GM21619 (cell line): ENCODE measurements at regions not wholly inside any gene's neighbourhood (a gene's known extent, or its start where the extent isn't known, plus 50 kb on each side); places are given as distances from the start of the nearest gene placed in this dataset.
"Not testable (repeated sequence)": the region's sequence is repeated elsewhere in the genome, so short reads cannot be mapped to it uniquely, and the experiment has no call there.

Experiments
- ATAC-seq: cut with Tn5 transposase; IDR thresholded peaks from one replicate; pipeline ENCODE4 v1.9.1; 2021; ENCODE audit not compliant: unreplicated experiment

DNA sequence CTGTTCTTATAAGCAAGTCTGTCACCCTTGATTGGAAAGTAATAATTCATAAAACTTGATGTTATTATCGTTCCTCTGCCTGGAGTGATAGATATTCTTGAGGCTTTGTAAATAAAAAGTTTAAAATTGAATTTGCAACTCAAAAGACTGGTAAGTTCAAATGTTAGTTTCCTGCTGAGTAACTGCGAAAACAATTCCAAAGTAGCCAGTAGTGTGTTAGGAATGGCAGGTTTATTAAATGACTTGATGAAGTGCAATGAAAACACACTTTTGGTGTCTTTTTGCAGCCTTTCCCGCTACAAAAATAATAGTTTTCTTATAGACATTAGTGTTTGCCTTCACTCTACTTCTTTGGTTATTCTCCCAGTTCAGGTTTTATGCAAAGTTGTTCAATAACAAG lies 299.3 kb downstream of the DLEU7 start:
- ATAC-seq: no peak

DNA sequence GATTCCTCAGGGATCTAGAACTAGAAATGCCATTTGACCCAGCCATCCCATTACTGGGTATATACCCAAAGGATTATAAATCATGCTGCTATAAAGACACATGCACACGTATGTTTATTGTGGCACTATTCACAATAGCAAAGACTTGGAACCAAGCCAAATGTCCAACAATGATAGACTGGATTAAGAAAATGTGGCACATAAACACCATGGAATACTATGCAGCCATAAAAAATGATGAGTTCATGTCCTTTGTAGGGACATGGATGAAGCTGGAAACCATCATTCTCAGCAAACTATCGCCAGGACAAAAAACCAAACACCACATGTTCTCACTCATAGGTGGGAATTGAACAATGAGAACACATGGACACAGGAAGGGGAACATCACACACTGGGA lies 296.3 kb downstream of the DLEU7 start:
- ATAC-seq: not testable (repeated sequence)

DNA sequence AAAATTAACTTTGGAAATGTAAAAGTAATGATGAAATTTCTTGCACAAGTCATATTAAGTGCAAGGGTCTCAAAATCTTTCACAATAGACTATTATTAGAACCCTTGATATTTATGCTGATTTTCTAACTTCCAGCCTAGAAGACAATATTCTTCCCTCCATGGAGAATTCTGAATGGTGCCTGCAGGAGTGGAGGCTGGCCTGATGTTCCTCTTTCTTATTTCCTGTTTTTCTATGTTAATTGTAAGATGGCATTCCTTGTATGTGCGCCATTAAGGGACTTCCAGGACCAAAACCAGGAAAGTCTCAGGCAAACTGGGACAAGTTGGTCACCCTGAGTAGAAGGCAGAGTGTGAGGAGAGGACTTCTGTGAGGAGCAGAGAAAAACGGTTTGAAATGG lies 294.9 kb downstream of the DLEU7 start:
- ATAC-seq: no peak

DNA sequence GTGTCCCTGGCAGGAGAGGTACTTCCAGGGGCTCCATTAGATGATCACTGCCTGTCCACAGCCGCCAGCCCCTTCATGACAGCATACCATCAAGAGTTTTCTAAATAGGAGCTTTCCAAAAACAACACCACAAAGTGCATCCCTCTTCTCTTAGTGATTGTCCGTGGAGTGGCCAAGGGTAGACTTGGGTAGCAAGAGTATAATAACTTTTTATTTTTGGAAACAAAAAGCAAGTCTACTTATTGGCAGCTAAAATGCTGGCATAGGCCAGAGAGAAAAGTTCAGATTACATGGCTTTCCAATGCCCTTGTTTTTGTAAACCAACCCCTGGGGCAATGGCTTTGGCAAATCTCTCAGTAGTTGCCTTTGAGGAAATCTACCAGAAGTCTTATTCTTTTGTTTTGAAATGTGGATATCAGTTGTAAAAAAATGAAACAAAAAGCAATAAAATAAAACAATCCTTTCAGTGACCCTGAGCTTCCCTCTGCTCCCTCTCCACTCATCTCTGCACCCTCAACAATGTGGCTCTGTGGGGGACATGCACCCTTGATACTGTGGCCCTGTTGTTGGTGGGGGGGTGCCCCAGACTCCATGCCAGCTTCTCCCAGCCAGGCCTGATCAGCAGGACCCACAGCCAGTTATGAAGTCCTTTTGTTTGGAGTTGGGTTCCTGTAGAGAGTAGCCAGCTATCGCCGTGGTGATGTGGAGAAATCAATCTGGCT lies 294.1 kb downstream of the DLEU7 start:
- no peak for ATAC-seq

DNA sequence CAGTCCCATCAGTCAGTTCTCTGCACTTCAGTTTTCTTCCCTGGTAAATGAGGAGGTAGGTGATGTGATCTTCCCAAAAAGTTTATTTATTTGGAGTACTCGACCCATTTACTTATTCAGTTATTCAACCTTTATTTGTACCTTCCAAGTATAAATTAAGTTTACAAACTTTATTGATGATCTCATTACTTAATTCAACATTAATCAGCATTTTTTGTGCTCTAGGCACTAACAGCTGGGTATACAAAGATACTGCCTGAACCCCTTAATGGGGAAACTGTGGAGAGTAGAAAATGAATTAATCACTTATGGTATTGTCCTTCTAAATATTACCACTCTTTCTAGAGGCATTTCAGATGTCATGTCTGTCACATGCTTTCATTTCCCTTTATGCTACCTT lies 293.3 kb downstream of the DLEU7 start:
- ATAC-seq: no peak

DNA sequence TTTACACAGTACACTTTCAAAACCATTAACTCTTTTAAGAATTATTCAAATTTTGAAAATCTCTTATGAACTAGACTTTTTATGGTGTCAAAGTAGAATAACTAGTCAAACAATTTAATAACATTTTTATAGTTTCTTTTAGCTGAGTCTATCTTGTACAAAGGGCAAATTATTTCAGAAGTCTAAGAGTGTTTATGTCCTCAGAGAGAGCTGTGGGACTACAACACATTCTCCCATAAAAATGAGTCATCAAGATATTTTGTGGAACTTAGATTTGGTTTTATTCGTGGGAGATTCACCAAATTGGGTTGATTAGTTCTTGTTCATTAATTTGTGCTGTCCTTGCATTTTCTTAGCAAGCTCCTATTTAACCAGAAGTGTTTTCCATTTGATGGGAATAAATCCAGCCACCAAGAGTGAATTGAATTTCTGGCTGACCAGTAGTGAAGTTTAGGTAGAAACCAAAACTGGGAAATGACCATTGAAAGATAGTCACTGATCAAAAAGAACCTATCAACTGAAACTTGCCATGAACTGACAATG lies 291.0 kb downstream of the DLEU7 start:
- no peak for ATAC-seq

DNA sequence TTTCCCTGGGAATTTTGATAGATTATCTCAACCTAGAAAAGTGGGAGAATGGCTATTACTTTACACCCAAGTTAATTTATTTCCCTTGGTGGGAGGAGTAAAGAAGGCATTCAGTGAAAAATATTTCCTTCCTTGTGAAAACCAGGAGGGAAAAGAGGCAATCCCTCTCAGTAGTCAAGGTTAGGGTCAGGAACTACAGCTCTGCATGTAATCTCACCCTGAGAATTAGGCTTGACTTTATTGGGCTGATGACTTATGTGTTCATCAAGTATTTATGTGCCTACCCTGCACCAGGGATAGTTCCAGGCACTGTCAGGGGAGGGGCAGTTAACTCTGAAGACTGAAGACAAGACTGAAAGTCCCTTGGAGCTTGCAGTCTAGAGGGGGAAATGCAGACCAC lies 281.8 kb downstream of the DLEU7 start:
- ATAC-seq: no peak

DNA sequence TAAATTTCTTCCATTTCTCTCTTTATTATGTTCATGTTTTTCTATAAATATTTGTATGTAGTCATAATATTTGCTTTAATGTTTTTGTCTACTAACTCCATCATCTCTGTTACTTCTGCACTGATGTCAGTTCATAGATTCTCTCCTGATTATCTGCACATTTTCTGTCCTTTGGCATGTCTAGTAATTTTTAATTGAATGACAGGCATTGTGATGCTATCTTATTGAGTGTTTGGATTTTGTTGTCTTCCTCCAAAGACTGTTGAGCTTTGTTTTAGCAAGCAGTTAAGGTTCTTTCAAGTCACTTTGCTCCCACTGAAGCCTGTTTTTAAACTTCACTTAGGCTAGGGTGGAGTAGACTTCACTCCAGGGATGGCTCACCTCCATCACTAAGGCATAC lies 276.8 kb downstream of the DLEU7 start:
- ATAC-seq: no peak

DNA sequence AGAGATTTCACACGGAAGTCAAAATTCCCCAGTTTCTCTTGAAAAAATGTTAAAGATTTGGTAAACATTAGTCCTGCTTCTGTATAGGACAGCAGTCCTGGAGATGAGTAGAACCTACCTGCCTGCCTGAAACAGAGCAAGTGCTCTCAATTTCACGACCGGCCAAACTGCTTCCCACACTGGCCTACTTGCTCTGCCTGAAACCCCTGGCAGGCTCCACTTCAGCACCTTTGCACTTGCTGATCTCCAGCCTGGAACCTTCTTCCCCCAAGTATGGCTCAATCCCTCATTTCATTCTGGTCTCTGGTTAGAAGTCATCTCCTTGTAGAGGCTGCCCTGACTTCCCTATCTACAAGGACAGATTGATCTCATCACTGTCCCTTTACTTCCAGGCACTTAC lies 271.4 kb downstream of the DLEU7 start:
- ATAC-seq: no peak

DNA sequence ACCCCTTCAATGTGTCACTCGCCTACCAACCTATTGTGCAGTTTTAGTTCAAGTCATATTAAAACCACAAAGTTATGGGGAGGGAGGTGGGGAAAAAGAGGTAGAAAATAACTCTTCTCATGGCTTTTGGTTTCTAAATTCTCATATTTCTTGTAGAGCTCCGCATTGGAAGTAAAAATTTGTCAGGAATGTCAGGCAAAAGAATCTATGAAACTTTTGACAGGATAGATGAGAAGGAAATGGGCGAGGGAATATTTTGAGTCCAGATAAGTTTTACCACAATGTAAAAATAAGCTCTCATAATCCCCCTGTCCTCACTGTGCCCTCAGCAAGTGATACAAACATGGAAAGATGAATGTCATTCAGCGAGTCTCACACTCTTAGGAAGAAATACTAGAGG lies 270.4 kb downstream of the DLEU7 start:
- no peak for ATAC-seq

DNA sequence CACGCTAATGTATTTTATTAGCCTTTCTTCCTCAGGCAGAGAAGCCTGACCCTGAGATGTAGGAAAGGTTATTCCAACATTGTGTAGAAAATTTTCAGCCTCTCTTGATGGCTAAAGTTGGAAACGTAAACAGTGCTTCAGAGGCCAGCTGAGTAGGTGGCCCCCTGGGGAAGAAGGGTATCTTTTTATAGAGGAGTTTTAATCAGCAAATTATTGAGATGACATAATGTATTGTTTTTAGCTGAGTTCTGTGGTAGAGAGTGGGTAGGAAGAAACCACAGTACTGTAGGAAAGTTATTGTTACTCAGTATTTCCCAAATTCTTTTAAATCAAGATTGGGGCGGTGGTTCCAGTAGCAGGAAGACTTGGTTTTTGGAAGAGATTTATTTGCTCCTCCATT lies 268.8 kb downstream of the DLEU7 start:
- ATAC-seq: no peak

DNA sequence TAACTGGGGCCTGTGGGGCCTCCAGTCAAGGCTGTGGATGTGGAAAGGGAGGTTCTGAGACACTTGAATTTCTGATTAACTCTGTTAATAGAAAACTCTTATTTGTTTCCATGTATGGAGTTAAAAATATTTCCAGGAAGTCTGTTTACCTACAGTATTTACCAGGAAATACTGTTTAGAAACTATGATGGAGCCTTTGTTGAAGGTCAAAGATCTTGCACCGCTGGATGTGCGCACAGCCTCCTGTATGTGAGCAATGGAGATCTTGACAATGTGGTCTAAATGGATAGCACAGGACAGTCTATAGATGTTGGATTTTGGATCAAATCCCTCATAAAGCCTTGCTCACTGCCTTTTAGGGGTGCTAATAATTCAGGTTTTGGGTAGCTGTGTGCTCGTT lies 268.4 kb downstream of the DLEU7 start:
- no peak for ATAC-seq

DNA sequence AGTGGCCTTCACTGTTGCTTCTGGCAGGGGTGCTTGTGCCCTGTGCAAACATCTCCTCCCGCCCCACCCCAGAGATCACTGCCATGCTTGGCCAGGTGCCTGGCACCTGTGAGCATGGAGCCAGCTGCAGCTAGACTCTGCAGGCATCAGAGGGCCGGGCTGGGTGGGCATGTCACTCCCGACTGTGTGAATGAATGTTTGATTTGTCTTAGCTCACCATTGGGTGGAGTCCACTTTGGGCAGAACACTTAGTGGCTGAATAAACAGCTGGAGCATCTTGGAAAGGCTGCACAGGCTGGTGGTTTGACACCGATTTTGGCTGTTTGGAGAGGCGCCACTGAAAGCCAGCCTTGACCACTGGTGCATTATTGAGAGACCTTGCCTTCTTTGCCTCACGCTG lies 267.3 kb downstream of the DLEU7 start:
- ATAC-seq: no peak

DNA sequence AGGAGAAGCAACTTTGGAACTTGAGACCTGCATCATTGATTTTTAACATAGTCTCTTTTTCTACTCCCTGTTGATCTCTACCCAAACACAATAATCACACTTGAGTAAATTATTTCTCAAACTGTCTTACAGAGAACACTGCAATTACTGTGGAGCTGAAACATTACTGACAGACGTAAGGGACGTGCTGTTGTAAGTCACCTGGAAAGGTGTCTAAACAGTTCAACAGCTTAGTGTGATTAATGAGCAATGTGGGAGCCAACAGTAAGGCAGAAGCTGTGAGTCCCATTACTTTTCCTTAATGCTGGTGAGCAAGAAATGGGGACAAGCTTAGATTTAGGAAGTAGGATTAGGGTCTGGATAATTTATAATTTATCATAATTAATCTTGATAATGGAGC lies 265.7 kb downstream of the DLEU7 start:
- ATAC-seq: no peak

DNA sequence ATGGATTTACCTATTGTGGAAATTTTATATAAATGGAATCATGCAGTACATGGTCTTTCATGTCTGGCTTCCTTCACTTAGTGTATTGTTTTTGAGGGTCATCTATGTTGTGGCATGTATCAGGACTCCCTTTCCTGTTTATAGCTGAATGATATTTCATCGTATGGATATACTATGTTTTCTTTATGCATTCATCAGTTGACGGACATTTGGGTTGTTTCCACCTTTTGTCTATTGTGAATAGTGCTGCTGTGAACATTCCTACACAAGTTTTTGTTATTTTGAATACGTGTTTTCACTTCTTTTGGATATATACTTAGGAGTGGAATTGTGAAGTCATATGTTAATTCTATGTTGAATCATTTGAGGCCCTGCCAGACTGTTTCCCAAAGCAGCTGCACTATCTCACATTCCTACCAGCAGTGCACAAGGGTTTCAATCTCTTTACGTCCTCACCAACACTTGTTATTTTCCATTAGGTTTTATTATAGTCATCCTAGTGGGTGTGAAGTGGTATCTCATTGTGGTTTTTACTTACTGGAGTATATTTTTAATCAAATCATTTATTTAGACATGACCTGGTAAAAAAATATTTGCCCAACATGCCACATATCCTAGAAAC lies 262.7 kb downstream of the DLEU7 start:
- no peak for ATAC-seq

DNA sequence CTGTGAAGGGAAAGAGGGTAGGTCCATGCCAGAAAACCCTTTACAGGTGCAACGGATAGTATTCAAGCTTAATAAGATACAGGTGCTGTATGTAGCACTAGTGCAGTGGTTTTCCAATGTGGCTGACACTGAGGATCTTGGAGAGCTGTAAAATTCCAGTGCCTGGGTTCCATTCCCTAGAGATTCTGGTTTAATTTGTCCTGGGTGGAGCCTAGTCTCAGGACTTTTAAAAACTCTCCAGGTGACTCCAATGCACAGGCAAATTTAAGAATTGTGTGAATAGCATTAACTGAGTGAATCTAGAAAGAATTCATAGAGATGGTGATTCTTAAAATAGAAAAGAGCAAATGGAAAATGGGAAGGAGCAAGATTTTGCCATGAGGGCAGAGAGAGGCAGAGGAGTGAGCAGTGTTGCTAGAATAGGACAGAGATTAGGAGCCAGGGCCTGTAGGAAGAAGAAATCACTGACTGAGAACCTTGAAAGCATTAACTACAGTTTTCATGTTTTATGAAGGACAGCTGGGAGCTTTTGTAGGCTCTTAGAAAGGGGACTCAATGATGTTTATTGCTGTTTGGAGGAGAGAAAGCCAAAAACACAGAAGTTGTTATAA lies 261.8 kb downstream of the DLEU7 start:
- ATAC-seq: no peak

DNA sequence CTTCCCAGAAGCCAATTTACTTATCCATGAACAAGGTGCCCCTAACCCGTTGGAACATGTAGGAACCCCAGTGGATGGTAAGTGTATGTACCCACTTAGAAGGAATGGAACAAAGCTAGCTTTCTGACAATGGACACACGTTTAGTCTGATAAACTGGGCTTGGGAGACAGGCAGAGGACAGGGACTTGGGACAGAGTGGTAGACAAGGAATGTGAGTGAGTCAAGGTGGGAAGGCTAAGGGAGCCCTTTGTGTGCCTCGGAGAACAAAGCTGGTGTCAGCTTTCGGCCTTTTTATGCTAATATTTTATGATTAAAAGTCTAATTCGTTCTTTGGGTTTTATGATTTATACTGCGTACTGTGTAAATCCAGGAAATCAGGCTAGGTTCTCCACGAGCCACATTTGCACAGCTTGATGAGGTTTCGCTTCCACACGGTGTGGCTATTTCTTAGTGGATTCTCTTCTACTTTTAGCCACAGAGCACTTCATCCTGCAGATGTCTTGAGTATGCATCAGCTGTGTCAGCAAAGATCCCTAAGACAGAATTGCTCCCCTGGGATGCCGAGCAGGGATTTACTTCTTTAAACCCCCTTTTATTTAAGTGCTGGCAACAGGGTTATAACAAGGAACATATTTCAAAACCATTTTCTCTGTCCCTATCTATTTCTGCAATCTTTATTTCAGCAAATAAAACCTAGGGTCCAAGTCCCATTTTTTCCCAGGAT lies 258.5 kb downstream of the DLEU7 start:
- no peak for ATAC-seq

DNA sequence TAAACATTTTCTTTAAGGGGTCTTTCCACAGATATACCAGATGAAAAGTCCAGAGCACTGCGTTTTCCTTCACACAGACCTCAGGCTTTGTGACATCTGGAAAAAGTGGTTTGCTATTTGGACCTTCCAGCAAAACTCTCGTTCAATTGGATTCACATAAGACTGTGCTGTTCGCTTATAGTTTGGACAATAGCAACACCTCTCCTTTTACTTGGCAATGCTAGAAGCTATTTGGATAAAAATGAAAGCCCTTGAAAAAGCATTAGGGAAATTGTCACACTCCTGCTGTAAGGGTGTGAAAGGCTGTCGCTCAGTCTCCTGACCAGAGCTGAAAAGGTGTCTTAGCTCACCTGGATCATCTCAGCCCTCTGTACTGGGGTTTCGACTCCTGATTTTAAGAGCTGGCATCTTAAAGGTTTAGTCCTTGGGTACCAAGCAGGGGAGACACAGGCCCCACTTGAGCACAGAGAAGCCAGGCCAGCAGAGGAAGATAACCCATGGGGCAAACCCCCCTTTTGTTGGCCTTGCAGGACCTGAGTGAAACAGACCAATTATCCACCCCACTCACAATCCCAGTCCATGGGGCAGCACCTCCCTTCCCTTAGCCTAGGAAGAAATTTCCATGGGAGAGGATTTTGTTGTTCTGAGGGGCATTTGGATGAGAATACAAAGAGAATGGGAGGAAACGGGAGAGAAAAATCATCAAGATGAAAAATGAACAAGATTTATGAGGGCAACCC lies 257.6 kb downstream of the DLEU7 start:
- no peak for ATAC-seq

DNA sequence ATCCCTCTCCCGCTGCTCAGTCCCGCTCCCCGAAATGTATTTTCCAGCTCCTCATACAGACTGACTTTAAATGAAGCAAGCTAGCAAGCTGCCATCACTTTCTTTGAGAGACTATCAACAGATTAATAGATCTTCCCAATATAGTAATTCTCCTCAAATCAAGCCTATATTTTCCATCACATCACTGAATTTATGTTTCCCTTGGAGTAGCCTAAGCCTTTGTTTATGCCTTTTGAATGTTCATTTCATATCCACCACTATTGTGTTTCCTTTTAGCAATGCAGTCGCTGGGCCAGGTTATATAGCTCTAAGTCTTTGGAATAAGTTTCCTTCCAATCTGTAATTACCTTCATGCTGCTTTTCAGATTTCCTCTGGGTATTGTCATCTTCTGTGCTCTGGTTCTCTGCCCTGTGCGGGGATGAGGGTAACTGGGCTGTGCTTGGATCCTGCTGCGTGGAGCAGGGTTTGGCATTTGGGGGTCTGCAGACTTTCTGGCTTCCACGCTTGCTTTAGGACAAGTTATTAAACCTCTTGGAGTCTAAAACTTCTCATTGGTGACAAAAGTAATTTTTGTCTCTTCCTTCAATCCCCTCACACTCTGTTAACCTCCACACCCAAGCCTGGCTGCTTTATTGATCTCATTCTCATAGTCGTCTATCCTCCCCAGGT lies 256.9 kb downstream of the DLEU7 start:
- no peak for ATAC-seq

DNA sequence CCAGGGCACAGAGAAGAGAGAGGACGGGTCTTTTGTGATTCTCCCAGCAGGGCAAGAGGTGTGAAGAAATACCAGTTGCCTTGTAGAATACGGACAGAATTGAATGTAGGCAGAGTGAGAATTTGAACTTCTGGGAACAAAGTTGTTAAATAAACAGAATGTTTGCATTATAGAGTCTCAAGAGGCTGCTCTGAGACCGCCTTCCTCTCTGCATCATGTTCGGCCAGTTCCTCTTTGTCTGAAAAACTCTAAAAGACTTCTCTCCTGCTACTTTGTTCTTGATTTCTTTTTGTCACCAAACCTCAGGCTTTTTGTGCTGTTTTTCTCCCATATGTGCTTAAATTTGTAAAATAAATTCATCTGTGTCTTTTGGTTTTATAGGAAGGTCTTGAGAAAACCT lies 256.4 kb downstream of the DLEU7 start:
- no peak for ATAC-seq
